ENCODE measurements at regions not wholly inside any gene's neighbourhood (a gene's known extent, or its start where the extent isn't known, plus 50 kb on each side); places are given as distances from the start of the nearest gene placed in this dataset.

DNA sequence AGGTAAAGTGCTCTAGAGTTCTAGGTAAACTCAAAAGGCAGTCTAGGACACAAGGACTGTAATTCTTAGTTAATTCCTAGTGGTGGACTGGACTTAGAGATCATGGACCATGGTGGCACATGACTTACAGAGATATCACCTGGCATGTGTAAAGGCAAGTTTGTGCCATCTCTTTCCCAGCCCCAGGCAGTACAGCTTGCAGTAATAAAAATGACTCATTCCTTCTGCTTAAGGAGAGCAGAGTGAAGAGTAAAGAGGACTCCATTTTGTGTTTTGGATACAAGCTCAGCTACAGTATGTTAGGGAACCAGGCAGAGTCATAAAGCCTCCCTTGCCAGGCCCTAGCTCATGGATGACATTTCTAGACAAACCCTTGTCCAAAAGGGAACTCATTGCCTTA is 629.9 kb downstream of the JRKL start:
- Histone ChIP-seq H3K27ac (ENCODE audit: low read depth in 2 of 2, low read length in 1 of 2) (no peak overlapping the region), H3K9ac (no peak overlapping the region), H3K27me3 (ENCODE audit: insufficient read depth) (no peaks in the 10 kb centered on the region), H3K4me1 (ENCODE audit: control insufficient read depth in 1 of 2, insufficient read depth in 2 of 2, low read depth in 1 of 2, low read length in 1 of 2) (no peaks in the 10 kb centered on the region), H3K4me3 (ENCODE audit: low read depth in 2 of 2, low read length in 1 of 2) (no peak overlapping the region), H3K4me2 (no peak overlapping the region), H3K36me3 (replicated peaks in 1 of 2; ENCODE audit: control insufficient read depth in 1 of 2, insufficient read depth in 2 of 2, low read length in 1 of 2) (no peaks in the 10 kb centered on the region), H2AFZ (ENCODE audit: low read depth) (no peak overlapping the region), H3K9me3 (no peaks in the 10 kb centered on the region), H3K79me2 (ENCODE audit: insufficient read depth) (no peaks in the 10 kb centered on the region), H3K9me2 (no peaks in the 10 kb centered on the region; the same call in 1 of the 2 replicates), H4K20me1 (ENCODE audit: insufficient read depth) (no peaks in the 10 kb centered on the region), H3F3A (replicated peaks; ENCODE audit: insufficient read depth) (no peaks in the 10 kb centered on the region)
- ChIA-PET POLR2A (no interaction called here), CTCF (no interaction called here)
- TF ChIP-seq MEF2A (IDR thresholded peaks at IDR 0.05; ENCODE audit: borderline replicate concordance, low read depth) (no peak), RXRA (IDR thresholded peaks at IDR 0.05; ENCODE audit: borderline replicate concordance, low read depth) (no peak)
- DNase-seq, result no peak

DNA sequence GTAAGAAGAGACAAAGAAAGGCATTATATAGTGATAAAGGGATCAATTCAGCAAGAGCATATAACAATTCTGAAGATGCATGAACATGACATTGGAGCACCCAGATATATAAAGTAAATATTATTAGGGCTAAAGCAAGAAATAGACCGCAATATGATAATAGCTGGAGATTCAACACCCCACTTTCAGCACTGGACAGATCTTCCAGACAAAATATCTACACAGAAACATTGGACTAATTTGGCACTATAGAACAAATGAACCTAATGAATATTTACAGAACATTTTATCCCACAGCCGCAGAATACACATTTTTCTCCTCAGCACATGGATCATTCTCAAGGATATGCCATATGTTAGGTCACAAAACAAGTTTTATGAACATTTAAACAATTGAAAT is 633.1 kb downstream of the JRKL start:
- POLR2A ChIA-PET, result no interaction called here
- H4K20me1 ChIP-seq (ENCODE audit: insufficient read depth), result no peaks in the 10 kb centered on the region
- no peaks in the 10 kb centered on the region; the same call in 1 of the 2 replicates for H3K9me3 ChIP-seq
- no peaks in the 10 kb centered on the region for H3K36me3 ChIP-seq (replicated peaks in 1 of 2; ENCODE audit: control insufficient read depth in 1 of 2, insufficient read depth in 2 of 2, low read length in 1 of 2)
- no peak for DNase-seq
- H3K27ac ChIP-seq (ENCODE audit: low read depth in 2 of 2, low read length in 1 of 2), result no peak overlapping the region
- no peaks in the 10 kb centered on the region for H3K4me1 ChIP-seq (ENCODE audit: control insufficient read depth in 1 of 2, insufficient read depth in 2 of 2, low read depth in 1 of 2, low read length in 1 of 2)
- TF ChIP-seq NRF1 (IDR thresholded peaks at IDR 0.05; ENCODE audit: low read depth, low read length), result no peak
- TF ChIP-seq FOSL2 (IDR thresholded peaks at IDR 0.05; ENCODE audit: borderline replicate concordance, low read depth), result no peak
- TF ChIP-seq TEAD4 (IDR thresholded peaks at IDR 0.05; ENCODE audit: borderline replicate concordance, insufficient read depth), result no peak
- no peak for TF ChIP-seq RXRA (IDR thresholded peaks at IDR 0.05; ENCODE audit: borderline replicate concordance, low read depth)
- no peak for TF ChIP-seq ELF1 (IDR thresholded peaks at IDR 0.05)
- no peak for TF ChIP-seq YY1 (IDR thresholded peaks at IDR 0.05; ENCODE audit: low read depth)
- TF ChIP-seq SMC3 (IDR thresholded peaks at IDR 0.05; ENCODE audit: low read depth, low read length), result no peak
- TF ChIP-seq FOXM1 (IDR thresholded peaks at IDR 0.05; ENCODE audit: low read depth), result no peak
- TF ChIP-seq RAD21 (IDR thresholded peaks at IDR 0.05; ENCODE audit: low read length), result no peak
- TF ChIP-seq CHD2 (IDR thresholded peaks at IDR 0.05; ENCODE audit: low read length, partially characterized antibody), result no peak
- TF ChIP-seq RFX5 (IDR thresholded peaks at IDR 0.05; ENCODE audit: low read length), result no peak
- TF ChIP-seq, protein P1, sequence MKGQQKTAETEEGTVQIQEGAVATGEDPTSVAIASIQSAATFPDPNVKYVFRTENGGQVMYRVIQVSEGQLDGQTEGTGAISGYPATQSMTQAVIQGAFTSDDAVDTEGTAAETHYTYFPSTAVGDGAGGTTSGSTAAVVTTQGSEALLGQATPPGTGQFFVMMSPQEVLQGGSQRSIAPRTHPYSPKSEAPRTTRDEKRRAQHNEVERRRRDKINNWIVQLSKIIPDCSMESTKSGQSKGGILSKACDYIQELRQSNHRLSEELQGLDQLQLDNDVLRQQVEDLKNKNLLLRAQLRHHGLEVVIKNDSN (IDR thresholded peaks at IDR 0.05; ENCODE audit: borderline replicate concordance, low read depth), result no peak
- TF ChIP-seq, protein P2, sequence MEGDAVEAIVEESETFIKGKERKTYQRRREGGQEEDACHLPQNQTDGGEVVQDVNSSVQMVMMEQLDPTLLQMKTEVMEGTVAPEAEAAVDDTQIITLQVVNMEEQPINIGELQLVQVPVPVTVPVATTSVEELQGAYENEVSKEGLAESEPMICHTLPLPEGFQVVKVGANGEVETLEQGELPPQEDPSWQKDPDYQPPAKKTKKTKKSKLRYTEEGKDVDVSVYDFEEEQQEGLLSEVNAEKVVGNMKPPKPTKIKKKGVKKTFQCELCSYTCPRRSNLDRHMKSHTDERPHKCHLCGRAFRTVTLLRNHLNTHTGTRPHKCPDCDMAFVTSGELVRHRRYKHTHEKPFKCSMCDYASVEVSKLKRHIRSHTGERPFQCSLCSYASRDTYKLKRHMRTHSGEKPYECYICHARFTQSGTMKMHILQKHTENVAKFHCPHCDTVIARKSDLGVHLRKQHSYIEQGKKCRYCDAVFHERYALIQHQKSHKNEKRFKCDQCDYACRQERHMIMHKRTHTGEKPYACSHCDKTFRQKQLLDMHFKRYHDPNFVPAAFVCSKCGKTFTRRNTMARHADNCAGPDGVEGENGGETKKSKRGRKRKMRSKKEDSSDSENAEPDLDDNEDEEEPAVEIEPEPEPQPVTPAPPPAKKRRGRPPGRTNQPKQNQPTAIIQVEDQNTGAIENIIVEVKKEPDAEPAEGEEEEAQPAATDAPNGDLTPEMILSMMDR (IDR thresholded peaks at IDR 0.05), result no peak
- TF ChIP-seq GABPA (IDR thresholded peaks at IDR 0.05; ENCODE audit: low read depth), result no peak
- TF ChIP-seq JUND (IDR thresholded peaks at IDR 0.05), result no peak
- H3K9ac ChIP-seq, result no peak overlapping the region
- H3K9me2 ChIP-seq, result no peaks in the 10 kb centered on the region; the same call in 1 of the 2 replicates
- no peaks in the 10 kb centered on the region for H3K27me3 ChIP-seq (ENCODE audit: insufficient read depth)
- no peak overlapping the region for H2AFZ ChIP-seq (ENCODE audit: low read depth)
- WGBS (ENCODE audit: low lambda C conversion rate), result 16% methylated on average over 2 of the region's 2 CpGs
- no peak overlapping the region for H3K4me2 ChIP-seq
- H3K79me2 ChIP-seq (ENCODE audit: insufficient read depth), result no peaks in the 10 kb centered on the region
- CTCF ChIA-PET, result interaction anchor here (1.5 kb wide), 1 partner anchor 558 kb away, joined by 3 read pairs; no protein-coding TSS in a partner anchor
- no peaks in the 10 kb centered on the region for H3F3A ChIP-seq (replicated peaks; ENCODE audit: insufficient read depth)
- no peak overlapping the region for H3K4me3 ChIP-seq (ENCODE audit: low read depth in 2 of 2, low read length in 1 of 2)

Measured in SK-N-SH (cell line).